ENCODE measurements at regions not wholly inside any gene's neighbourhood (a gene's known extent, or its start where the extent isn't known, plus 50 kb on each side); places are given as distances from the start of the nearest gene placed in this dataset.

DNA sequence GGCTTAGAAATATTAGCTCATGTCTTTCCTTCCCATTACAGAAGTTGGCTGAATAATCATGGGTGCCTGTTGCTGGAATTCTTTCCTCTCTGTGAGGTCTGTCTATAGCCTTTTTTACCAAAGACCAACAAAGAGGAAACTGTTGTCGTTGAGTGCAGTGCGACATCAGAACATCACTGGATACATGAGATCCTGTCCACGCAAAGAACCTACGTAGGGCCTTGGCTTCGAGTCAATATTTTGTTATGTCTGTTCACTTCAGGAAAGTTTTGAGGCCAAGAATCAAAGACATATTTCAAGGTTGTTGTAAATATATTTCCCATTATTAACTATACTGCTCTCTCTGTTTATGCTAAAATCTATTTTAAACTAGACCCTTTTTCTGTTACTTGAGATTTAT, 101.5 kb upstream of the IL12A start:
- Histone ChIP-seq H3K27ac (no peak overlapping the region), H3K27me3 (no peaks in the 10 kb centered on the region), H3K4me1 (peaks cover 24% of the 10 kb centered on the region), H3K36me3 (no peaks in the 10 kb centered on the region), H3K4me3 (no peak overlapping the region), H3K9me3 (replicated peaks) (no peaks in the 10 kb centered on the region)
- DNase-seq, result no peak

- H3K4me3 ChIP-seq, result no peak overlapping the region
- H3K36me3 ChIP-seq, result no peaks in the 10 kb centered on the region
- no peaks in the 10 kb centered on the region for H3K27me3 ChIP-seq
- DNase-seq, result no peak
- H3K4me1 ChIP-seq, result peaks cover 24% of the 10 kb centered on the region
- H3K9me3 ChIP-seq (replicated peaks), result no peaks in the 10 kb centered on the region
- no peak overlapping the region for H3K27ac ChIP-seq
Observed at GRCh38 chr3:159887911-159888310, 100.7 kb upstream of the IL12A start.

GRCh38 chr3:159892171-159892795, 96.4 kb upstream of the IL12A start:
- Histone ChIP-seq H3K4me1 (peaks cover 28% of the 10 kb centered on the region), H3K9me3 (replicated peaks) (no peaks in the 10 kb centered on the region), H3K4me3 (no peak overlapping the region), H3K27me3 (no peaks in the 10 kb centered on the region), H3K36me3 (no peaks in the 10 kb centered on the region), H3K27ac (peak overlapping the region; percentile 39)
- DNase-seq, result peak; percentile 18 to 45

DNA sequence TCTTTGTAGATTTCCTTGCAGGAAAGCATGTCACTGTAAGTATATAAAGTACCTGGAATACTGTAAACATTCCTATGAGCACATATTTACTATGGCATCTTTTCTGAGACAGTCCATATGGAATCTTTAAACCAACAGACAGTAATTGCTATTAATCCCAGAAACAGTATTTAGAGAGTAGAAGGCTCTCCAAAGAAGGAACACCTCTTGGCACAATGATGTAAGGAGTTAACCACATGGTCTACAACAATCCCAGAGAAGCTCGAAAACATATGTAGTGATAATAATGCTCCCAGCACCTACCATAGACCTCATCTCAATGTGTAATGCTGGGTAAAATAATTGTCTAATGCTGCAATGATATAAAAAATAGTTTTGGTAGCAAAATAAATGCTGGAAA, 95.8 kb upstream of the IL12A start:
- Histone ChIP-seq H3K9me3 (replicated peaks) (no peaks in the 10 kb centered on the region), H3K27me3 (no peaks in the 10 kb centered on the region), H3K36me3 (no peaks in the 10 kb centered on the region), H3K27ac (peak overlapping the region; percentile 39), H3K4me1 (peaks cover 33% of the 10 kb centered on the region), H3K4me3 (no peak overlapping the region)
- DNase-seq, result no peak

DNA sequence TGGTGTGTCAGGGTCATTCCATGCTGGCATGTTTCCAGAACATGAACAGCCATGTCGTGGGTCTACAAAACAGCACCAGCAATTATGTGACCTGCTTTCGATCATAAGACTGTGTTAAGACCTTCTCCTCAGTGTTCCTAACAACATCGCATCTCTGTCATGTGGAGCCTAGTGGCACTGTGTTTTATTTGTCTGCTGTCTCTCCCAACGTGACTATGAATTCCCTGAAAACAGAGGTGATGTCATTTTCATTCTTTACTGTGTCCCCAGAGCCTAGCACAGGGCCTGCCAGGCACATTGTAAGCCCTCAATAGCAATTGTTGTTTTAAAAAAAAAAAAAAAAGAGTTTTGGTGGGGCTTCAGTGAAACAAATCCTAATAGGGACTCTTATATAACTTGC, 94.2 kb upstream of the IL12A start:
- no peak overlapping the region for H3K27ac ChIP-seq

DNA sequence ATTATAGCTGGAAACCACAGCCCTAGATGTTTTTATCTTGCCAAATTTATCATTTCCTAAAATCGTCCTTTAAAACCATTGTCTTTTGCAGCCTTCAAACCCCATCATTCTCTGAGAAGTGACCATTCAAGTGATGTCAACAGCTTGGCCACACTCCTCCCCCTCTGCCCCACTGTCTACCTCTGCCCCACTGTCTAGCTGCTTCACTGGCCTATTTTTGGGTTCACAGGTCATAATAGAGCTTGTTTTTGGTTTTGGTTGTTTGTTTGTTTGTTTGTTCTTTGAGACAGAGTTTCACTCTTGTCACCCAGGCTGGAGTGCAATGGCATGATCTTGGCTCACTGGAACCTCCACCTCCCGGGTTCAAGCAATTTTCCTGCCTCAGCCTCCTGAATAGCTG, 93.2 kb upstream of the IL12A start:
- DNase-seq, result no peak
- H3K4me1 ChIP-seq, result peaks cover 47% of the 10 kb centered on the region
- no peaks in the 10 kb centered on the region for H3K9me3 ChIP-seq (replicated peaks)
- no peak overlapping the region for H3K4me3 ChIP-seq
- H3K27ac ChIP-seq, result no peak overlapping the region
- no peaks in the 10 kb centered on the region for H3K27me3 ChIP-seq
- no peaks in the 10 kb centered on the region for H3K36me3 ChIP-seq

More for the DNA sequence above, 94.2 kb upstream of the IL12A start:
- no peak for DNase-seq
- H3K4me3 ChIP-seq, result no peak overlapping the region
- peaks cover 47% of the 10 kb centered on the region for H3K4me1 ChIP-seq
- no peaks in the 10 kb centered on the region for H3K9me3 ChIP-seq (replicated peaks)
- H3K27me3 ChIP-seq, result no peaks in the 10 kb centered on the region
- H3K36me3 ChIP-seq, result no peaks in the 10 kb centered on the region

DNA sequence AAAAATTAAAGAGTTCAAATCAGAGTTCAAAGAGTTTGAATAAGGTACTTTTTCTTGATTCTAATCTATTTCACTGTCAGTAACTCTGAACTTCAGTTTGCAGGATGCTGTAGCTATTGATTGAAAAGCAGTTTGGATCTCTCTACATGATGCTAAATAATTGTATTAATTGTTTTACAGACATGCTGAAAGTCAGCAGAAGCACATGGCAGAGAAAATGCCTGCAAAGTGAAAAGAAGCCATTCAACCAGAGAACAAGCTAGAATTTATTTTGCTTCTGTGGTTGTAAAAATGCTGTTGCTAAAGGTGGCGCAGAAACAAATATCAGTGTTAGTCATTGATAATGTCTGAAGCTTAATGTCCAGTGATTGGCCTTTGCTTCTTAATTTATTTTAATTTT, 92.1 kb upstream of the IL12A start:
- no peak for DNase-seq
- Histone ChIP-seq H3K36me3 (no peaks in the 10 kb centered on the region), H3K4me1 (peaks cover 45% of the 10 kb centered on the region), H3K27ac (no peak overlapping the region; the same call in 1 of the 2 replicates), H3K9me3 (replicated peaks) (no peaks in the 10 kb centered on the region), H3K27me3 (no peaks in the 10 kb centered on the region), H3K4me3 (no peak overlapping the region)

GRCh38 chr3:159897331-159898075, 91.1 kb upstream of the IL12A start:
- H3K27me3 ChIP-seq, result no peaks in the 10 kb centered on the region
- peak; percentile 23 to 61 for DNase-seq
- H3K27ac ChIP-seq, result peak overlapping the region; percentile 63
- no peak overlapping the region for H3K4me3 ChIP-seq
- H3K9me3 ChIP-seq (replicated peaks), result no peaks in the 10 kb centered on the region
- no peaks in the 10 kb centered on the region for H3K36me3 ChIP-seq
- H3K4me1 ChIP-seq, result peaks cover 35% of the 10 kb centered on the region

DNA sequence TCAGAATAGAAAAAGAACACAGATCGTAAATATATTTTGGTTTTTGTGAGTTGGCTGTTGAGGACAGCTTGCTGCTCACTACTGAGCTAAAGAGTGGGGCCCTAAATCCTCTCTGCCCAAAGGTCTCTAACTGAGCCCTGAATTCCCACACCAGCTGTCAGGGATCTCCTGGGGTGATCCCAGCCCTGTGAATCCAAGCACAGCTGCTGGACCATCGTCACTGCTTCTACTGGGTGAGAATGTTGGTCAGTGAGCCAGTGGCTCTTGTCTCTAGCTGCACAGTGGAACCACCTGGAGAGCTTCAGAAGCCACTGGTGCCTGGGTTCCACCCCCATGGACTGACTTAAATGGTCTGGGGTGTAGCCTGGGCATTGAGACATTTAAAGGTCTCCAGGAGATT, 90.5 kb upstream of the IL12A start:
- DNase-seq, result peak; percentile 81 to 89
- H3K4me1 ChIP-seq, result peaks cover 30% of the 10 kb centered on the region
- no peaks in the 10 kb centered on the region for H3K9me3 ChIP-seq (replicated peaks)
- H3K4me3 ChIP-seq, result no peak overlapping the region
- H3K36me3 ChIP-seq, result no peaks in the 10 kb centered on the region
- H3K27ac ChIP-seq, result peak overlapping the region; percentile 63
- H3K27me3 ChIP-seq, result no peaks in the 10 kb centered on the region

DNA sequence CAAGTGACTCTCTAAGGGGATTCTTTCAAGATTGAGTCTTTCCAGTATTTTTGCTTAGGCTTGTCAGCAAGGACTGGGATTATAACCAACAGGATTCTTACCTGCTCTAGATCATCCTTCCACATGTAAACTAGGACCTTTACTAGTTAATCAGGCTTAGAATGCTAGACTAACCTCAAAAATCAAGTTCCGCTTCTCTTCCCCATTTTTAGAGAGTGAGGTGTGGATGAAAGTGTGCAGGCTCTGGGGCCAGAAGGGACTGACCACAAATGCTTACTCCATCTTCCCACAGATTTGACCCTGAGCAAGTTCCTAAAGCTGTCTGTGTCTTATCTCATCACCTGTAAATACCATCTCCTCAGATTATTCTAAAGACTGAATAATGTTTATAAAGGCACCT, 89.5 kb upstream of the IL12A start:
- H3K9me3 ChIP-seq (replicated peaks), result no peaks in the 10 kb centered on the region
- no peaks in the 10 kb centered on the region for H3K27me3 ChIP-seq
- DNase-seq, result no peak
- peaks cover 30% of the 10 kb centered on the region for H3K4me1 ChIP-seq
- H3K27ac ChIP-seq, result no peak overlapping the region; the same call in 1 of the 2 replicates
- H3K36me3 ChIP-seq, result no peaks in the 10 kb centered on the region
- no peak overlapping the region for H3K4me3 ChIP-seq

- H3K27ac ChIP-seq, result no peak overlapping the region
- H3K4me1 ChIP-seq, result peaks cover 14% of the 10 kb centered on the region
- no peaks in the 10 kb centered on the region for H3K9me3 ChIP-seq (replicated peaks)
- H3K36me3 ChIP-seq, result no peaks in the 10 kb centered on the region
- DNase-seq, result no peak
- no peak overlapping the region for H3K4me3 ChIP-seq
- no peaks in the 10 kb centered on the region for H3K27me3 ChIP-seq
Observed at GRCh38 chr3:159902546-159903314, 85.9 kb upstream of the IL12A start.

DNA sequence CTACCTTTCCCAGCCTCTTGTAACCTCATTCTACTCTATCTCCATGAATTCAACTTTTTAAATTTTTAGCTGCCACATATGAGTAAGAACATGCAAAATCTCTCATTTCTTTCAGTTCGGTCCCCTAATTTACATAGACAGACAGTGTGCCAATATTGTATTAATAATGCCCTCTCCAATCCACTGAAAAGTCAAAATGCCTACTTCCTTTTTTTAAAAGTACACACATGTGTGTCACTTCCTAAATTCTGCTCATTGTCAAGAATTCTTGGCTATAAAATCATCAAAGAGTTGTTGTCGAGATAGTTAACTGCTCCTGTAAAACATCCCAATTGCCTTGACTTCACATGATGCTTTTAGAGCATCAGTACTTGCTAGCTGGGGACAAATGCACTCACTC, 84.2 kb upstream of the IL12A start:
- H3K27ac ChIP-seq, result no peak overlapping the region
- H3K4me1 ChIP-seq, result no peaks in the 10 kb centered on the region; the same call in 1 of the 2 replicates
- no peaks in the 10 kb centered on the region for H3K9me3 ChIP-seq (replicated peaks)
- no peak overlapping the region for H3K4me3 ChIP-seq
- no peaks in the 10 kb centered on the region for H3K27me3 ChIP-seq
- no peaks in the 10 kb centered on the region for H3K36me3 ChIP-seq
- DNase-seq, result no peak

DNA sequence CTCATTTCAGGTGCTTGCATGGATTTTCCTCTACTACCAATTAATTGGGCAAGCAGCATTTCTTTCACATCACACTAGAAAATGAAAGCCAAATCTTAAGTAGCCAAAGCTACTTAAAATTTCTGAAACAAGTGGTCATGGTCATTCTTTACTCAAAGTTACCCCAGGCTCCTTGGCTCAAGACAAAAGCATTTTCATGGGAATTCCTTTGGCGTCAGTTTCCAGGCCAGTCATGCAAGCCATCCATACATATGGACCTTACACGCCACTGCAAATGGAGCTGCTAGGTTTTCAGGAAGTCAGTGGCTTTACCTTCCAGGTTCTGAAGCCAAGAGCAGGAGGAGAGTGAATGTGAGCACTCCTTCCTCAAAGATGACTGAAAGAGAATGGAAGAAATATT, 83.7 kb upstream of the IL12A start:
- no peaks in the 10 kb centered on the region for H3K36me3 ChIP-seq
- no peaks in the 10 kb centered on the region for H3K27me3 ChIP-seq
- no peak overlapping the region for H3K4me3 ChIP-seq
- H3K4me1 ChIP-seq, result no peaks in the 10 kb centered on the region; the same call in 1 of the 2 replicates
- H3K27ac ChIP-seq, result no peak overlapping the region
- H3K9me3 ChIP-seq (replicated peaks), result no peaks in the 10 kb centered on the region
- DNase-seq, result no peak

- no peak for DNase-seq
- H3K27ac ChIP-seq, result no peak overlapping the region
- H3K9me3 ChIP-seq (replicated peaks), result no peaks in the 10 kb centered on the region
- H3K27me3 ChIP-seq, result no peaks in the 10 kb centered on the region
- H3K4me3 ChIP-seq, result no peak overlapping the region
- peaks cover 4% of the 10 kb centered on the region; the same call in 1 of the 2 replicates for H3K4me1 ChIP-seq
- H3K36me3 ChIP-seq, result no peaks in the 10 kb centered on the region
Observed at GRCh38 chr3:159907828-159908227, 80.8 kb upstream of the IL12A start.

DNA sequence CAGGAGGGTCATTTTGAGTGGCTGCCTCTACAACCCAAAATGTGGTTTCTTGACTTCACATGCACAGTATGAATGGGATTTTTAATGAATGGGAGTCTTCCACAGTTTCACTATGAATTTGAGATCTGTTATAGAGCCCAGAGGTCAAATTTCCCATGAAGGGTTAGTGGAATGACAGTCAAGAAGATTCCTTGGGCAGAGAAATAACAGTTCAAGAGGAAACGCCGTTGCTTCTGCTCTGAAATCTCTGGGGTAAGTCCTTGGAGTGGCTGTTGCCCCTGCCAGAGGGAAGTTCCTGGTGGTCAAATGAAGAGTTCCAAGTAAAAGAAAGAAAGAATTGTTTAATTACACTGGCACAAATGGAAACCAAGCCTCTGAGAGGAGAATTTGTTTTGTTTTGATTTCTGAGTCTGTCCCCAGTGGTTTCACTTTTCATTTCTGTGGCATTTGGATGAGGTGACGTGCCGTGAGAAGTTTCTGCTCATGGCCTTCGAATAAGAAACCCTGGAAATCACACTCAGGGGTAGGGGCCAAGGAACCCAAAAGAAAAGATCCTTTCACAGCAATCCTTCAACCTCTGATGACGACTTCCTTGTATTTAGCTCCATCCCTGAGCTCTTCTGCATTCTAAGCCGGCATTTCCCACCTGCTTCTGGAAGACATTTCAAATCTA, 77.5 kb upstream of the IL12A start:
- peaks cover 4% of the 10 kb centered on the region; the same call in 1 of the 2 replicates for H3K4me1 ChIP-seq
- no peak for DNase-seq
- H3K9me3 ChIP-seq (replicated peaks), result no peaks in the 10 kb centered on the region
- no peaks in the 10 kb centered on the region for H3K36me3 ChIP-seq
- H3K27me3 ChIP-seq, result no peaks in the 10 kb centered on the region
- H3K4me3 ChIP-seq, result peak overlapping the region; percentile 21
- no peak overlapping the region for H3K27ac ChIP-seq
